GM18499 (cell line): ENCODE measurements at regions not wholly inside any gene's neighbourhood (a gene's known extent, or its start where the extent isn't known, plus 50 kb on each side); places are given as distances from the start of the nearest gene placed in this dataset.
"Not testable (repeated sequence)": the region's sequence is repeated elsewhere in the genome, so short reads cannot be mapped to it uniquely, and the experiment has no call there.

Experiments
- ATAC-seq: cut with Tn5 transposase; IDR thresholded peaks from one replicate; pipeline ENCODE4 v1.9.1; 2021; ENCODE audit warnings: moderate number of reproducible peaks; ENCODE audit not compliant: insufficient read depth, unreplicated experiment

DNA sequence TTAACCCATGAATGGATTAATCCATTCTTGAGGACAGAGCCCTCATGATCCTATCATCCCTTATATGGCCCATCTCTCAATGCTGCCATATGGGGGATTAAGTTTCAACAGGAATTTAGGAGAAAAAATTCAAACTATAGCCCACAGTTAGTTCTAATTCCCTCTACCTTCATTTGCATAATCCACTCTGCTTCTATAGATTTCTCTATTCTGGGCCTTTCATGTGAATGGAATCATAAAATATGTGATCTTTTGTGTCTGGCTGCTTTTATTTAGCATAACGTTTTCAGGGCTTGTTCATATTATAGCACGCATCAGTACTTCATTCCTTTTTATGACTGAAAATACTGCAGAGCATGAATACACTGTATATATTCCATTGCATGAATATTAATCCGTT is 55.4 kb downstream of the CTSL start:
- no peak for ATAC-seq

DNA sequence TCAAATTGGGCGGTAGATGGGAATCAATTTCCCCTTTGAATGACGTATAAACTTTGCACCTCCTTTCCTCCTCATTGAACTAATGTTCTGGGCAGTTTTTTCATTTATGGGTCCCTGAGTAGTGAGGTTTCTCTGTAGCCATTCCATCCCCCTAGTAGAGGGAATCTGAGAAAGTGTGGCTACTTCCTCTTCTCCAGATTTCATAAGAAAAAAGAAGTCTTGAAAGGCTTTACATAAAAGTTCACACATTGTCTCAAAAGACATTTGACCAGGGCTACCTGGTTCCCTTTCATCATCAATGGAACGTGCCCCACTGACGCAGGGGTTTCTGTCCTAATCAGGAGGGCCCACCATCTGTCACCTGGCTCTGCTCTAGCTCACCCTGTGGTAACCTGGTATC is 57.3 kb downstream of the CTSL start:
- ATAC-seq = no peak

DNA sequence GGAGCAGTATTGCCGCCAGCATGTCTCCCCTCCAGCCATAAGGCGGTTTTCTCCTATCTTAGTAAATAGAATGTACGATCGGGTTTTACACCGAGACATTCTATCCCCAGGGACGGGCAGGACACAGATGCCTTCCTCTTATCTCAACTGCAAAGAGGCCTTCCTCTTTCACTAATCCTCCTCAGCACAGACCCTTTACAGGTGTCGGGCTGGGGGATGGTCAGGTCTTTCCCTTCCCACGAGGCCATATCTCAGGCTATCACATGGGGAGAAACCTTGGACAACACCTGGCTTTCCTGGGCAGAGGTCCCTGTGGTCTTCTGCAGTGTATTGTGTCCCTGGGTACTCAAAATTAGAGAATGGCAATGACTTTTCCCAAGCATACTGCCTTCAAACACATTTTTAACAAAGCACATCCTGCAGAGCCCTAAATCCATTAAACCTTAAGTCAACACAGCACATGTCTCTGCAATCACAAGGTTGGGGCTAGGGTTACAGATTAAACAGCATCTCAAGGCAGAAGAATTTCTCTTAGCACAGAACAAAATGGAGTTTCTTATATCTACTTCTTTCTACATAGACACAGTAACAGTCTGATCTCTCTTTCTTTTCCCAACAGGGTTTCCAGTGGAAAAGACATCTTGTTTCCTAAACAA is 59.5 kb downstream of the CTSL start:
- ATAC-seq = not testable (repeated sequence)

DNA sequence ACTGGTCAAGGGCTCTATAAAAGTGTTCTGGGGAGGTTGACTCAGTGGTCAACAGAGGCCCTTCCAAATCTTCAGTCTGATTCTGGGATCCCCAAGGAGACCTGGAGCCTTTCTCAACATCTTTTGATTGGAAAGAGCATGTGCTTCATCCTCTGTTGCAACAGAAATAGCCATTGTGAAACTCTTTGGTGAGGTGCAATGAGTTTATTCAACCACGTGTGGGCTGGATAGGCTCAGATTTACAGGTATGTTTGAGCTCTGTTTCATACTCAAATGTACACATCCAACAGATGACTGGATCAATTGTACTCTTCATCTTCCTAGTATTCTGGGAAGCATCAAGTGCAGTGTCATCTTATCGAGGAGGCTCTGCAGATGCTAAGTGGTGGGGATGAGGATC is 60.5 kb downstream of the CTSL start:
- ATAC-seq = no peak

DNA sequence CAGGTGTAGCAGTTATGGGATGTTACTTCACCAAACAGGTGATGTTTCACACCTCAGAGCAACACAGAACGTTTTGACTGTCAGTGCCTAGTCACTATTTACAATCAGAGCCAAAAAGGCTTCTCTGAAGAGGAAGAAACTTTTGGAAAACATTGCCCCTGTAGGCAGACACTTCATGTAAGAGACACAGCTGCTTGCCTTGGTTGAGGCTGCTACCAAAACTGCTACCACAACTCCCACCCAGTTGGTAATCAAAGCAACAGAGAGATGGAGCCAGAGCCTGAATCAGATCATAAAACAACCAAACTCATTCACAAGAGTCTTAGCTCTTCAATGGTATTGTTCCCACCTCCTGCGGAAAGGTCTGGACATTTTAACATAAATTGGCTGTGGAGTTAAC is 61.0 kb downstream of the CTSL start:
- ATAC-seq = no peak

DNA sequence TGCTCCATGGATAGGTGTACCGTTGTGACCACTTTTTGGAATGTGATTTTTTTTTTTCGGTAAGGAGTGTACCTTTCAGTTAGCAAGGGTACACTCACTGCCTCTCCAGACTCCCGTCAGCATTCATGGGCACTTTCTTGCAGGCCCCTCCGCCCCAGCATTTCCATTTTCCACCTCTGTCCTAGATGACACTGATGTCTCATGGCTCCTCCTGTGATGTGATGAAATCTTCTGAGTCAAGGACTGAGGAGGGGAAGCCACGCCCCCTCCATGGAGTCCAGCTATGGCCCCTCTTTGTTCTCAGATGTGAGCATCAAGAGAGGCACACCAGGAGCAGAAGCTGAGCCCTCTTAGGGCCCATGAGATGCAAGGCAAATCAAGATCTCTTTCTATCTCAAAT is 61.8 kb downstream of the CTSL start:
- ATAC-seq = no peak

DNA sequence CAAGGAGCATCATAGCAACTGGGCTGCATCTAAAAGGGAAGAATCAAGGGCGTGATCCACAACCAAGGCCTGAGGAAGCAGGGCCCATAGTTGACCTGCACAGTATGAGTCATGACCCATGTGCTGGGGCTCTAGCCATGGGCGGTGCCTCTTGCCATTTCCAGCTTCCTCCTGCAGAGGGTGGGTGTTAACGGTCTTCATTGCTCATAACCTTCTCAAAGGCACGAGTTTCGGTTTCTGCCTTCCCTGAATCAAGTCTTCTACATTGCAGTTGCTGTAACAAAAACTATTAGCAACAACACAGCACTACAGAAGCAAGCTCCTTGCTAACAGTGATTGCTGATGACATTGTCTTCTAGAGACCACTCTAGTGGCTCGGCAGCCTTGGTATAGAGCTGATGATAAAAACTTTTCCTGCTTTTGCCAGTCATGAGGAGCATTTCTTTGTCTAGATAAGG is 66.9 kb downstream of the CTSL start:
- peak; percentile 99 for ATAC-seq

DNA sequence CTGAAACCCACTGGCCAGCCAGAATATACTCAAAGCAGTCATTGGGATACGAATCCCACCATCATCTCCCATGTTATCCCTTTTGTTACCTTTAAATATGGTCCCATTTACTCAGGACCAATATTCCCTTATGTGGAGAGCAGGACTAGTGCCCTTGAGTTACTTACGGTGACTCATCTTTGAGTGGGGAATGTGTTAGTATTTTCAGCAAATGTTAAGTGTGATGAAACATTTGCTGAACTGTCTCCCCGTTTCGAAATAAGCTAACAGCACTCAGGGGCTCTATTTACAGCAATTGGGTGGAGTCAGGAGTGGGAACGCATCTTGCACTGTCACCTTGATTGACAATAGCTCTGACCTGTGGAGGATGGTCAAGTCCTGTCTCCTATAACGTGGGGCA is 67.4 kb downstream of the CTSL start:
- ATAC-seq = no peak

DNA sequence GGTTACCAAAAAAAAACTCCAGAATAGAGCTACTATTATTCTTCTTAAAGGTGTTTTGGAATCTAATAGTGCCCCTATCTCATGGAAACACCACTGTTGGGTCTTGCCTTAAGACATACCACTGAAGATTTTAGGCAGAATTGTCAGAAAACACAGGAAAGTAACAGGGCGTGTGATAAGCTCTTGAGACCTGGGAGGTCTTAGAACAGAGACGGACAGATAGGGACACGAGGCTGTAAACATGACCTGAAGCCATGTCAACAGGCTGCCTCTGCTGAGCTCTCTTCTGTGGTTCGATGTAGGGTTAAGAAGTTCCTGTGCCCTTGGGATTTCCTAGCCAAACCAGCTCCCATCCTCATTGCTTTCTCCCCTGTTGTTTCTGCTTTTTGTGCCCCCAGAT is 69.3 kb downstream of the CTSL start:
- no peak for ATAC-seq

DNA sequence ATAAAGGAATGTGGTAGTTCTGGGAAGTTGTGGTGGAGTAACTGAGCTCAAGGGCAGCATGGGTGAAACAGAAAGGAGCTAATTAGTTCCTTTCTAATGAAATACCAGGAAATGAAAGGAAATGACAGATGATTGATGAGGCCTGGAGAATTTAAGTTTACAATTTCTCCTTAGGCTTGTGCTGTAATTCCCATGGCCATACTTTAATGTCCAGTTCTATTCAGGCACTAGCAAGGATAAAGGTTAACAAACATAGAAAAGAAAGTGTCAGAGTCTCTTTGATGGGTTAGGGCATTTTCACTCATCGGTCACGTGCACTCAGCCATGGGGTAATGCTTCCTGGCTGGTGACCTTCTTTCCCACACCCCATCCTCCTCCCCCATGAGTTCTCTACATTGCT is 70.3 kb downstream of the CTSL start:
- no peak for ATAC-seq

DNA sequence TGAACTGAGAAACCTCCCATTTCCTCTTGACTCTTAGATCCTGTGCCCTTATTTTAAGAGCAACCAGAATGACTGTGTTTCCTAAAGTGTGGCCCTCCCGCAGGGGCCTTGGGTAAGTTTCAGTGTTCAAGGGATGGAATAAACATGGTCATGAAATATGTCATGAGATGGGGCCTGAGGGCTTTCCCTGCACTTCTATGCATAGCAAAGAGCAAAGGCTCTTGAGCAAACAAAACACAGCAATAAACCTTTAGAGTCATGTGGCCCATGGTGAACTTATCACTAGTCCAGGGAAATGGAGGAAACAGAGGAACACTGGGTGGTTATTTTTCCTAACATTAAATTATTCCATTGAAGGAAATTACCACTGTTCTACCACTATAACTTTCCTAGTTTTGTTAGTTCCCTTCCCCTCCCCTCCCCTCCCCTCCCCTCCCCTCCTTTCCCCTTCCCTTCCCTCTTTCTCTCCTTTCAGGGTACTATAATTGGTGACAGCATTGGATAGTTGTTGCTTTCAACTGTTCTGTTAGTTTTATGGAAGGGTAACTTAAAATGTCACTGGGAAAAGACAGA is 72.4 kb downstream of the CTSL start:
- no peak for ATAC-seq

DNA sequence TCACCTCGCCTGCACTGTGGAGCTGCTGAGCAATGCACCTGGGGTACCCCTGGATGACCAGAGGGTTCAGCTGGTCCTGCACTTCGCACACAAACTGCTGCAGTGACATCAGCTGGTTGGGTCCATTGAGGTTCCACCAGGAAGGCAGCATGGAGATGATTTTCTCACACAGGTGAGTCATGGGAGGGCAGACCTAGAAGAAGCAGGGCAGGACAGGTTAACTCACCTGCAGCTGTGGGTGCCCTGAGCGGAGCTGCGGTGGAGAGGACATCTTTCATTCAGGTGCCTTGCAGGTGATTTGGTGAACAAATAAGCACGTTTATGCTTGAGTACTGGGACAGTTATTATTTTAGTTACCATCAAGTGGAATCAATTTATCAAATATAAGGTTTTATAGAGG is 73.6 kb downstream of the CTSL start:
- no peak for ATAC-seq

DNA sequence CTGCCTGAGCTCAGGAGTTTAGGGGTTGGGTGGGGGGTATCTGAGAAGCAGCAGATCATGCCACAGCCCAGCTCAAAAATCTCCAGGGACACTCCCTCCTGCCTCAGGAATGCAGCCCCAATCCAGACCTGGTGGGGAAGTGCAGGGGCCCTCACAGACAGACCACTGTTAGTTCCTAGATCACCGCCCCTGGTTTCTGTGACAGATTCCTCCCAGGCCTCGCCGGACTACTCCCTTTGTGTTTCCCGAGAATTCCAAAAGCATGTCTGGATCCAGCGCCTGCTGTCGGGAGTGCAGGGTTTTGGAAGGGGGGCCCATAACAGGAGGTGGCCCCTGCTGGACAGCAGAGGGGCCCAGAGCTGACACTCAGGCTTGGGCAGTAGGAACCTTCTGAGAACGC is 74.5 kb downstream of the CTSL start:
- ATAC-seq = no peak

DNA sequence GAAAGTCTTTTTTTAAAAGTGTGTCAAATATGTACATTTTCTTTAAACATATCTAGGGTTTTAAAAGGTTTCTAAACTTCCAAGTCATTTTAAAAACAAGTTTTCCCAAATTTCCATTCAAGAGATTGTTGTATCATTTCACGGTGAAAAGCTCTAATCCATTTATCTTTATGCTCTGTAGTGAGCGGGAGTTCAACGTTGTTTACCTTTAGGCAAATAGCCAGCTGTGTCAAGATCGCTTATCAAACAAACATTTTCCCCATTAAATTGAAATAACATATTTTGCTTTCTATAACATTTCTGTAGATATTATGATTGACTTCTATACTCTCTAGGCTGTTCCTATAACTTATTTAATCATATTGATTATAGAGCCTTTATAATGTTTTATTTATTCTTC is 75.1 kb downstream of the CTSL start:
- no peak for ATAC-seq

DNA sequence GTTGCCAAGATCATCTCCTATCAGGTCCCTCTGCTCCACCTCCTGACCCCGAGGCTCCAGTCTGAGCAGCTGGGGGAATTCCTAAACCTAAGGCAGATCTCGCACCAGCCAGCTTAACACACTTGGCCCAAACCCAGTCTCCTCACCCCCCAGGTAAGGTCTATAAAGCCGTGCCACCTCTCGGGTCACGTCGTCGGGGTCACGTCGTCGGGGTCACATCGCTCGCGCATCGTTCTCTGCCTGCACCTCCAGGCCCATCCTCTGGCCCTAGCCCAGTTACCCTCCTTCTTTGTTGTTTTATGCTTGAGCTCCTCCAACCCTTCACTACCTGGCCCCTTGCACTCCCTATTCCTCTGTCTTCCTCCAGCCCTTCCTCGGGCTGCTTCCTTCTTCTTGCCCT is 77.2 kb downstream of the CTSL start:
- no peak for ATAC-seq

DNA sequence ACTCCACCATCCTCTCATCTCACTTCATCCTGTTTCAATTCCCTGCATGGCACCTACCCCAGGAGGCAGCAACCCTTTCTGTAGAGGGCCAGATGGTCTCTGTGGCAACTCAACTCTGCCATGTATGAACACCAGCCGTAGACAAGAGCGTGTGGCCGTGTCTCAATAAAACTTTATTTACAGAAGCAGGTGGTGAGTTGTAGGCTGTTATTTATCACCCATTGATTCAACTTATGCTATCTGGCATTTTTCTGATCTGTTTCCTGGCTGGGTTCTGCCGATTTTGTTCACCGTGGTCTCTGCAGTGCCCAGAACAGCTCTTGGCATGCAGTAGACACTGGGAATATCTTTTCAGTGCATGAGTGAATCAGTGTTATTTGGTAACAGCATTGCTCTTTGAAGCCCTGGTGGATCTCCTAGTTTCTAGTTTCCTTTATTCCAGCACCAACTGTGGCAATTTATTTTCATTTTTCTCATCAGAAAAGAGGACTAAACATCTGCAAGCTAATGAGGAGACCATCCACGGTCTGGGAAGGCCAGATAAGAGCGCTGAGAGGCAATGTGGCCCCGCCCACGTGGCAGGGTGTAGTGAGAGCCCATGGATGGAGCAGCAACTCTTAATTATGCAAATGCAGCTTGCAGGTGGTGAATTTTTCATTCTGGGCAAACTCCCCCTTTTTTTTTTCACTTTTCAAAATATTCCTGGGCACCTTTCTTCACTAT is 77.9 kb downstream of the CTSL start:
- ATAC-seq = no peak

DNA sequence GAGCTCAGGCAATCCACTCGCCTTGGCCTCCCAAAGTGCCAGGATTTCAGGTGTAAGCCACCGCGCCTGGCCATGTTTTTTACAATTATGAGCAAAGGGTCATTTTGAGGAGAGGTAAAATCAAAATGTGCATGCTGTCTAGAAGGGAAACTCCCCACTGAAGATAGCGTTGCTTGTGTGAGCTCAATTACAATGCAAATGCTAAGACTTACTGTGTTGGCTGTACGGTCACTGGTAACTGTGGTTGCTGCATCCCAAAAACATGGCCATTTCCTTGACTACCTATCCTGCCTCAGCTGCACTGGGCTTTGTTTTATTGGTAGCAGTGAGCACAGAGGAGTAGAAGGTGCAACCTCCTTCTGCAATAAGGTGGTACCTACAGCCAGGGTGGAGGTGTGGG is 77.4 kb upstream of the SPATA31E1 start:
- ATAC-seq = no peak

DNA sequence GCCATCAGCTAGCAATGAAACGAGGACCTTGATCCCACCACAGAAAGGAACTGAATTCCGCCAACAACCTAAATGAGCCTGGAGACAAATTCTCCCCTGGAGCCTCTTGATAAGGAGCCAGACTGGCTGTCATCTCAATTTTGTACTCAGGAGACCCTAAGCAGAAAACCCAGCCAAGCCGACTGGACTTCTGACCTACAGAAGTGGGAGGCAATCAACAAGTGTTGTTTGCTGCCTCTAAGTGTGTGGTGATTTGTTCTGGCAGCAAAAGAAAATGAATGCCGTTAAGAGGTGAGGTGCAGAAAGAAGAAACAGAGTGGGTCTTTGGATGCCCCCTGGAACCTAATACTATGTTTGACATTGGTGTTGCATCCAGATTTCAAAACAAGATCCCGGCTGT is 72.7 kb upstream of the SPATA31E1 start:
- ATAC-seq = no peak

DNA sequence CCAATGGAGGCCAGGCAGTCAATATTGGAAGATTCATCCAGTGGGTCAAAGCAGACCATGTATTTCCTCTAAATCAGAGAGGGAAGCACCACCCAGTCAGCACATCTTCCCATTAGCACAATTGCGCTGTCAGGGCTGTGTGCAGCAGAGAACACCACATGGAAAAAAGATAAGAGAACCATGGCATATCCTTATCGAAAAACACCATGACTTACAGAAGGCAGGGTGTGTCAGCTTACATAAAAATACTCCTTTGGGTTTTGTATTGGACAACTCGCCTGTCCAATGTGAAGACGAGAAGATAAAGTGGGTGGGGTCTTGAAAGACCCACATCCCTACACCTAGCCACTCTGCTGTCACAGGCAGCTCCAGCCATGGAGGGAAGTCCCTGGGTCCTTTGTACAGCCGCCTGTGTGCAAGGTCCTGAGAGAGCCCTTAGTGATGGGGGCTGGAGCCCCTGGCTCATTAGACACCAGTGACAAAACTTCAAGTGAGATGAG is 71.9 kb upstream of the SPATA31E1 start:
- ATAC-seq = no peak

DNA sequence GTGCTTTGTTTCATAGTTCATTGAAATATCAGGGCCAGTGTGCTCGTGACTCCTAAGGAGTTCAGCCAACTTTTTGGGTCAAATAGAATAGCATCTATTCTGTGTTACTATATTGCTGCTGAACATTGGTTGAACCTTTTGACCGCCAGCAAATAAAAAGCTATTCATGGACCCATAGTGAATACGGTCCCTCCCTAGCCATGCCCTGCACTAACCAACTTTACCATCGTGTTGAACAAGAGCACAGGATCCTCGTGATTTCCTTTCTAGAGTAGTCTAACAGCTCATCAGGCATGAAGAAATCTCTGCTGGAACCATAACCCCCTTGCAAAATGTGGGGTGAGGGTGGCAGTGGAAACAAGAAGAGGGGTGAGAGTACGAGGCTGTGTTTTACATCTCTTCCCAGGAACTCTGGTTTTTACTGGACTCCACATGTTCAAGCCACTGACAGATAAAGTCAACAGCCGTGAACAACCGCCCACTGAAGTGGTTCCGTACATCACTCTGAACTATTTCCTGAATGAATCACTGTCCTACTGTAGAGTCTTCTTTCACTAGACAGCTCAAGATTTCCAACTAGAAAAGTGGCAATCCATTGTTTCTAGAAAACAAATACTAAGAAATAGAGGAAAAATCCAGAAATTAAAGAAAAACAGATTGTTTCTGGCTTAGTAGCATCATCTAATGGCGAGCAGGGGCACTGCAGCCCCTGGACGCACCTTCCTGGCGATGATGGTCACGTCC is 70.1 kb upstream of the SPATA31E1 start:
- ATAC-seq = no peak

DNA sequence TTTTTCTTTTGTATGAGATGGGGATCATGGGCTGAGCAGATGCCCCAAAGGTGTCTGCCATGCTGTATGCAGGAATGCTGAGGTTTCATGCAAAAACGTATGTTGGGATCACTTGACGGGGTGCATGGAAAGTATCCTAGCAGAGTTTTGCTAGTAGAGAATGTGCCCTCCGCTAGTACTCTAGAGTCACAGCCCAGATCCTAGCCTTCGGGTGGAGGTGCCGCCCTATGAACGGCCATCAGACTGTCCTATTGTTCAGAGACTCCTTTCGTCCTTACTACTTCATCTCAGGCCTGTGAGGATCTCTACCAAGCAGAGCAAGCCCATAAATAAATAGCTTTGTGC is 69.6 kb upstream of the SPATA31E1 start:
- no peak for ATAC-seq
